AML-193 (cell line): ENCODE measurements at regions not wholly inside any gene's neighbourhood (a gene's known extent, or its start where the extent isn't known, plus 50 kb on each side); places are given as distances from the start of the nearest gene placed in this dataset.

ENCODE experiments used
- DNase-seq, 2 experiments: peaks; one replicate each; lab custom pipeline; 2025; lab: John Stamatoyannopoulos, UW

- no peak for DNase-seq
These were observed 172.5 kb upstream of the PRNP start for GRCh38 chr20:4513720-4514119.

- no peak for DNase-seq
These were observed 173.2 kb upstream of the PRNP start for GRCh38 chr20:4512891-4513550.

- no peak for DNase-seq
These were observed 174.5 kb upstream of the PRNP start for GRCh38 chr20:4511776-4512175.

GRCh38 chr20:4509825-4510522, 176.3 kb upstream of the PRNP start:
- no peak for DNase-seq

- no peak for DNase-seq
These were observed 177.5 kb upstream of the PRNP start for GRCh38 chr20:4508773-4509172.

GRCh38 chr20:4507288-4507719, 179.0 kb upstream of the PRNP start:
- DNase-seq: no peak

GRCh38 chr20:4504814-4505213, 181.4 kb upstream of the PRNP start:
- no peak for DNase-seq

GRCh38 chr20:4502756-4503155, 183.5 kb upstream of the PRNP start:
- no peak for DNase-seq

- no peak for DNase-seq
These were observed 192.9 kb upstream of the PRNP start for GRCh38 chr20:4493386-4493785.

GRCh38 chr20:4491643-4492042, 194.6 kb upstream of the PRNP start:
- DNase-seq: no peak

- no peak for DNase-seq
These were observed 195.5 kb upstream of the PRNP start for GRCh38 chr20:4490606-4491280.

- no peak for DNase-seq
These were observed 196.2 kb upstream of the PRNP start for GRCh38 chr20:4490045-4490444.

- no peak for DNase-seq
These were observed 197.6 kb upstream of the PRNP start for GRCh38 chr20:4488407-4489339.

- DNase-seq: no peak
These were observed 201.8 kb upstream of the PRNP start for GRCh38 chr20:4484379-4484997.

- no peak for DNase-seq
These were observed 202.3 kb upstream of the PRNP start for GRCh38 chr20:4483961-4484360.

GRCh38 chr20:4483486-4483885, 202.8 kb upstream of the PRNP start:
- DNase-seq: no peak

GRCh38 chr20:4480104-4480503, 206.2 kb upstream of the PRNP start:
- DNase-seq: no peak

GRCh38 chr20:4476903-4477500, 209.3 kb upstream of the PRNP start:
- no peak for DNase-seq

GRCh38 chr20:4472906-4473305, 213.3 kb upstream of the PRNP start:
- no peak for DNase-seq

- no peak for DNase-seq
These were observed 215.0 kb upstream of the PRNP start for GRCh38 chr20:4471221-4471620.

GRCh38 chr20:4470375-4470774, 215.9 kb upstream of the PRNP start:
- no peak for DNase-seq
